GM18498 (cell line): ENCODE measurements at regions not wholly inside any gene's neighbourhood (a gene's known extent, or its start where the extent isn't known, plus 50 kb on each side); places are given as distances from the start of the nearest gene placed in this dataset.

Experiments used
- ATAC-seq: cut with Tn5 transposase; IDR thresholded peaks from one replicate; pipeline ENCODE4 v1.9.1; 2021; ENCODE audit warnings: mild to moderate bottlenecking, moderate library complexity; ENCODE audit not compliant: unreplicated experiment

DNA sequence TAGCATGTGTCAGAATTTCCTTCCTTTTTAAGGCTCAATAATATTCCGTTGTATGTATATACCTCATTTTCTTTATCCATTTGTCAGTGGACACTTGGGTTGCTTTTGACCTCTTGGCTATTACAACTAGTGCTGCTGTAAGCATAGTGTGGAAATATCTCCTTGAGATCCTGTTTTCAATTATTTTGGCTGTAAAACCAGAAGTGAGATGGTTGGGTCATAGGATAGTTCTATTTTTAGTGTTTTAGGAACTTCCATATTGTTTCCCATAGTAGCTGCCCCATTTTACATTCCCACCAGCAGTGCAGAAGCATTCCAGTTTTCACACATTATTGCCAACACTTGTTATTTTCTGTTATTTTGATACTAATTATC lies 70.4 kb upstream of the C15orf39 start:
- no peak for ATAC-seq

- no peak for ATAC-seq
Measured at GRCh38 chr15:75134748-75135147, 66.9 kb upstream of the C15orf39 start.

- no peak for ATAC-seq
Measured at GRCh38 chr15:75136118-75136517, 65.6 kb upstream of the C15orf39 start.

DNA sequence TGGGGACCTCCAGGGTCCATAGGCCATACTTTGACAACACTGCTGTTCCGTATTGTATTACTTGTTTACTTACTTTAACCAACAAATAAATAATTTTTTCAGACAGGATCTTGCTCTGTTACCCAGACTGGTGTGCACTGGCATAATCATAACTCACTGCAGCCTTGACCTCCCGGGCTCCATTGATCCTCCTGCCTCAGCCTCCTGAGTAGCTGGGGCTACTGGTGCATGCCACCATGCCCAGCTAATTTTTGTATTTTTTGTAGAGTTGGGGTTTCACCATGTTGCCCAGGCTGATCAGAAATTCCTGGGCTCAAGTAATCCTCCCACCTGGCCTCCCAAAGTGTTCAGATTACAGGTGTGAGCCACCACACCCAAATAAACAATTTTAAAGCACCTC lies 64.9 kb upstream of the C15orf39 start:
- ATAC-seq: no peak

DNA sequence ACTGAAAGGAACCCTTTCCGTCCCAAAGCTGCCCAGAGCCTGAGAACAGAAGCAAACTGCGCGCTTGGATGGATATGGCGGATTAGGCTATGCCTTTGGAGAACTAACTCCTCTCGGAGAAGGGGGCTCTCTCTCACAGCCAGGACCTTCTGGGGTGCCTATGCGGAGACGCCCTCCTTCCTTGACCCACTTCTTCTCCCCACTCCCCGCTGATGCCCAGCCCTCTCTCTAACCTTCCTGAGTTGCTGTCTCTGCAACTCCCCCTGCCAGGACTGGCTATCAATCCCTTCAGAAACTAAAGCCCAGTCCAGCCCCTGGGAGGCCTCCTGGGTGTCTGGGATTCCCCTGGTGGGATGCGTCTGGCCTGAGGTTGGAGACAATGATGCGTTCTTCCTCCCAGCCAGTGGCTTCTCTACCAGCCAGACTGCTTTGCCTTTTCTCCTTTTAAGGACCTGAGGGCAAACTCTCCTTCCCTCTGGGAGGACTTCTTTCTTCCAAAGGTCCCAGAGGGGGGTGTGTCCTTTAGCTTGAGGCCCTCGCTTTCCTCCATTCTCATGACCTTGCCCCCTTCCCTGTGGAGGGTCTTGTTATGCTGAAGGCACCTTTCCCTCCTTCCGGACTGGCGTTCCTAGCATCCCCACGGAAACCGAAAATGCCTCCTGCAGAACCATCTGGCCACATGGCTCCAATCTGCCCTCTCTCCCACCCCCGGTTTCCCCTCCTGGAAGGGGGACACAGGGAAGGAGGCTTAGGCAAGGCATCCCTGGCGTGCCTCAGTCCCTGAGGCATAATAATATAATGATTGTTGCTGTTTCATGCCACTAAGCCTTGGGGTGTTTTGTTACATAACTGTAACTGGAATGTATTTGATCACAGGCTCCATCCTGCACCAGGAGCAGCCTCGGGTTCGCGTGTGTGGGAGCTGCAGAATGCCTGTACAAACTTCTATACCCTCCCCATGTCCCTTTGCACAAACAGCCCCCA lies 63.4 kb upstream of the C15orf39 start:
- ATAC-seq: no peak

DNA sequence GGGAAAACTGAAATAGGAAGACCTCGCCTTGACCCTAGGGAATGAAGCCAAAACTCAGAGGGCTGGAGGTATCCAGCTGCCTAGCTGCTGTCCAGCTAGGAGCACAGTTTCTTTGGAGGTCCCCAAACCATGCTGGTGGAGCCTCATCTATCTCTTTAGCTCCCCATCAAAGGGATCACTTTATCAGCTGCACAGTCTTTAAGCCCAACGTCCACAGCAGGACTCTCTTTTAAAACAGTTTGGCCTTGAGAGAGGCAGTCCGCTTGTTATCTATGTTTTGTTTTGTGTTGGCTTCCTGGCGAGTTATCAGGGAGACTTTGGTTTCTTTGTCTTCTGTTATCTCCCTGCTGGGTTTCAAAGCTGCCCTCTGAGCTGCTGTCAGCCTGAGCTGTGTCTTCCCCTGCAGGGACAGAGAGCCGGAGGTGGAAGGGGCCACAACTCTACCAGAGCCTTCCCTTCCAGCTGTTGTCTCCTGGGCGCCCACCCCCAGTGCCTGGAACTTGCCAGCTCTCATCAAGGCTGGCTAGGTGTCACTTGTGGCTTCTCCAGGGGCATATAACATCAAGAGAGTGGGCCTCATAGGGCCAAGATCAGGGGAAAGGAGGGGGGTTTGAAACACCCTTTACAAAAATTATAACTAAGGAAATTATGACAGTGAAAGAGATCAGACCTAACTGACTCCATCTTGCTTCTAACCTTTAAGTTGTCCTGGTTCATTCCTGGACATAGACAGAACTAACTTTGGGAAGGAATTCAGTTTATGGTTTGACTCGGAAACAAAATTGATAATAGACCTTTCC lies 61.4 kb upstream of the C15orf39 start:
- no peak for ATAC-seq

GRCh38 chr15:75142499-75142898 lies 59.2 kb upstream of the C15orf39 start:
- ATAC-seq: no peak

DNA sequence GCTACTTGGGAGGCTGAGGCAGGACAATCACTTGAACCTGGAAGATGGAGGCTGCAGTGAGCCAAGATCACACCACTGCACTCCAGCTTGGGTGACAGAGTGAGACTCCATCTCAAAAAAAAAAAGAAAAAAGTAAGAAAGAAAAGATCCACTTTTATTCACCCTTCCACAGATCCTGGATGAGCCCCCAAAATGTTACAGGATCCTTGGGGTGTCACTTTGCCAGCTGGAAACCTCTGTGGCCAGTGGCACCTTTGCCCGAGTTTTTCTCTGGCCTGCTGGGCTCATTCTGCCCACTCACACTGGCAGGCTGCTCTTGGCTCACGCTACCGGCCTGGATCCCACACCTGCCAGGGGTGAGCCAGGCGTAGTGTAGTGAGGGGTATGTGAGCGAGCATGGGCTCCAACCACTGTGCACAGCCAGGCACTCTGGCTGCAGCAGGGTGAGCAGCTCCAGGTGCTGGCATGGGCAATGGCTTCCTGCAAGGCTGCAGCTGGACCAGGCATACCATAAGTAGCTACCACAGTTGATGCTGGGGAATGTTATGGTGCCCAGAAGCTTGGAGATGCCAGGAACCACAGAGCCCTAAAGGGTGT lies 57.8 kb upstream of the C15orf39 start:
- no peak for ATAC-seq

- no peak for ATAC-seq
Measured at GRCh38 chr15:75145027-75145841, 56.4 kb upstream of the C15orf39 start.

- ATAC-seq: no peak
Measured at GRCh38 chr15:75148280-75148679, 53.4 kb upstream of the C15orf39 start.

GRCh38 chr15:75149867-75150709 lies 51.6 kb upstream of the C15orf39 start:
- no peak for ATAC-seq

DNA sequence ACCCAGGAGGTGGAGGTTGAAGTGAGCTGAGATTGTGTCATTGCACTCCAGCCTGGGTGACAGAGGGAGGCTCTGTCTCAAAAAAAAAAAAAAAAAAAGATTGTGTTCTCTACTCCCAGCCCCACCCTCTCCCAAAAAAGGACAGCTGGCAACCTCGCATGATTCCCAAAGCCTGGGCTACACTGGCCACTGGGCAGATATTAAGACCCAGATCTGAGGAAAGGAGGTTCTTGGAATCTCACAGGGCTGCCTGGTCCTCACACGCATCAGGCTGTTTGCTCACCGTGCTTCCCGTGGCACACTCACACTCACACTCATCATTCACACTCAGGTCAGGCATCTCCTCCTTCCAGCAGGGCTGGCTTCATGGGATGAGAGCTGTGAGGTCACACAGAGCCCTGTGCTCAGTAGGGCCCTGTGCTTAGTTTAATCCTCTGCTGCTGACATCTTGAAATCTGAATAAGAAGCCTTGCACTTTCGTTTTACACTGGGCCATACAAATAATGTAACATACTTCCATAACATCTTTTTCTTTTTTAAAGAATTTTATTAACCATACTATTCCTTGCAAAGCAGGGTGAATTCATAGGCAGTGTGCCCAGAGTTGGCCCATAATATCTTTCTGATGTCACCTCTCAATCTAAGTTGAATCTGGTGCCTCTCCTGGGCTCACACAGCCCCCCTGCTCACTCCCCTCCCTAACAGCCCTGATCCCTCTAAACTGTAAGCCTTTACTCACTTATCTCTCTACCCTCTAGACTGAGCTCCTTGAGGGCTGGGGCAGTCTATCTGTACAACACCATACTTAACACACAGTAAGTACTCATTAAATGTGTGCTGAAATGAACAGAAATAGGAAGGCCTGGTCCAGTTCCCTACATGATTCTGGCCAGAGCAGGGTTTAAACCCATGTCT lies 50.2 kb upstream of the C15orf39 start:
- no peak for ATAC-seq
